ENCODE measurements at regions not wholly inside any gene's neighbourhood (a gene's known extent, or its start where the extent isn't known, plus 50 kb on each side); places are given as distances from the start of the nearest gene placed in this dataset.
A peak's percentile ranks its signal among the peaks of the same experiment; 100 is the strongest.
"Not testable (repeated sequence)": the region's sequence is repeated elsewhere in the genome, so short reads cannot be mapped to it uniquely, and the experiment has no call there.

DNA sequence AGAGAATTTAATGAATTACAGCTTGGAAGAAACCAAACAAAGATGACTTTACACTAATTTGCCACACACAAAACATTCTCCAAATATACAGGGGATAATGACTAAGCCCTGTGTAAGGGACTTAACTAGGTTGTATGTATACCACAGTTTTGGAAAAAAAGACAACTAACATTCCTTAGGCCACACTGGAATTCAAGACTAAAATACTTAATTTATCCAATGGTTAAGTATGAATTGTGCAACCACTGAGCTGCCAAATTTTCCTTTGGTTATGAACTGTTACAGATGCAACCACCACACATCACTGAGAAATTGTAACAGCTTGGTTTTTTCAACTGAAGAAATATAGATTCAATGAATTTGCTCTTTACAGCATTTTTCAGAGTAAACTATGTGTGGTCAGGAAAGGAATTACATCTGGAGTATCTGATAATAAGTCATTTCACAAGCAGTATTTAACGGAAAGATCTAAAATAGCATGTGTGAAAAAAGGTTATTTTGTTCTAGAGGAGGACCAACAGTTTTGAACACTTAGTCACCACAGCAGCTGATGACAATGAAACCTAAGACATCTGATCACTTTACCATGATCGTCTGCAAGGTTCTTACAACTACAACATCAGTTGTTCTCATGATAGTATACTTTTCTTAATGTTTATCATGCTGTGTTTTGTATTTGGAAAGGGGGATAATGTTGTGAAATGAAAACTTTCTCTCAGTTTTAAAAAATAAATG lies 318.8 kb downstream of the BCKDHB start:
- Mint-ChIP-seq H3K27me3 (ENCODE audit: insufficient read depth, unreplicated experiment) (no peaks in the 10 kb centered on the region), H3K27ac (ENCODE audit: low read depth, unreplicated experiment) (peak overlapping the region; percentile 79), H3K9me3 (ENCODE audit: unreplicated experiment) (peaks cover 19% of the 10 kb centered on the region), H3K36me3 (ENCODE audit: insufficient read depth, unreplicated experiment) (no peaks in the 10 kb centered on the region), H3K4me1 (ENCODE audit: insufficient read depth, unreplicated experiment) (peaks cover 6% of the 10 kb centered on the region), H3K4me3 (ENCODE audit: unreplicated experiment) (no peak overlapping the region)
- intact Hi-C loops (cut with micrococcal nuclease) = no loop called here
- ChIA-PET POLR2A (interaction anchor here (1.0 kb wide), 1 partner anchor 14 kb away, joined by 3 read pairs; no protein-coding TSS in a partner anchor), CTCF (interaction anchor here (1.2 kb wide), 1 partner anchor 12 kb away, joined by 3 read pairs; no protein-coding TSS in a partner anchor)
- no peak for DNase-seq (ENCODE audit: unreplicated experiment)
- TF ChIP-seq, protein P1, sequence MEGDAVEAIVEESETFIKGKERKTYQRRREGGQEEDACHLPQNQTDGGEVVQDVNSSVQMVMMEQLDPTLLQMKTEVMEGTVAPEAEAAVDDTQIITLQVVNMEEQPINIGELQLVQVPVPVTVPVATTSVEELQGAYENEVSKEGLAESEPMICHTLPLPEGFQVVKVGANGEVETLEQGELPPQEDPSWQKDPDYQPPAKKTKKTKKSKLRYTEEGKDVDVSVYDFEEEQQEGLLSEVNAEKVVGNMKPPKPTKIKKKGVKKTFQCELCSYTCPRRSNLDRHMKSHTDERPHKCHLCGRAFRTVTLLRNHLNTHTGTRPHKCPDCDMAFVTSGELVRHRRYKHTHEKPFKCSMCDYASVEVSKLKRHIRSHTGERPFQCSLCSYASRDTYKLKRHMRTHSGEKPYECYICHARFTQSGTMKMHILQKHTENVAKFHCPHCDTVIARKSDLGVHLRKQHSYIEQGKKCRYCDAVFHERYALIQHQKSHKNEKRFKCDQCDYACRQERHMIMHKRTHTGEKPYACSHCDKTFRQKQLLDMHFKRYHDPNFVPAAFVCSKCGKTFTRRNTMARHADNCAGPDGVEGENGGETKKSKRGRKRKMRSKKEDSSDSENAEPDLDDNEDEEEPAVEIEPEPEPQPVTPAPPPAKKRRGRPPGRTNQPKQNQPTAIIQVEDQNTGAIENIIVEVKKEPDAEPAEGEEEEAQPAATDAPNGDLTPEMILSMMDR (IDR thresholded peaks at IDR 0.05; ENCODE audit: unreplicated experiment) = no peak
- BruUV-seq (replicated peaks) = no TSS peak

DNA sequence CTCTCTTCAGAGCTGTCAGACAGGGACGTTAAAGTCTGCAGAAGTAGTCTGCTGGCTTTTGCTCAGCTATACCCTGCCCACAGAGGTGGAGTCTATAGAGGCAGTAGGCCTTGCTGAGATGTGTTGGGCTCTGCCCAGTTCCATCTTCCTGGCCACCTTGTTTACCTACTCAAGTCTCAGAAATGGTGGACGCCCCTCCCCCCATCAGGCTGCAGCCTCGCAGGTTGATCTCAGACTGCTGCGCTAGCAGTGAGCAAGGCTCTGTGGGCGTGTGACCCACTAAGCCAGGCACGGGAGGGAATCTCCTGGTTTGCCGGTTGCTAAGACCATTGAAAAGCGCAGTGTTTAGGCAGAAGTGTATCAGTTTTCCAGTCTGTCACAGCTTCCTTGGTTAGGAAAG lies 305.0 kb downstream of the BCKDHB start:
- no TSS peak for BruUV-seq (replicated peaks)
- Mint-ChIP-seq H3K4me1 (ENCODE audit: insufficient read depth, unreplicated experiment) (no peaks in the 10 kb centered on the region), H3K27ac (ENCODE audit: low read depth, unreplicated experiment) (no peak overlapping the region), H3K27me3 (ENCODE audit: insufficient read depth, unreplicated experiment) (no peaks in the 10 kb centered on the region), H3K36me3 (ENCODE audit: insufficient read depth, unreplicated experiment) (no peaks in the 10 kb centered on the region), H3K4me3 (ENCODE audit: unreplicated experiment) (no peak overlapping the region), H3K9me3 (ENCODE audit: unreplicated experiment) (peaks cover 23% of the 10 kb centered on the region)
- TF ChIP-seq, protein P1 (IDR thresholded peaks at IDR 0.05; ENCODE audit: unreplicated experiment) = no peak
- DNase-seq (ENCODE audit: unreplicated experiment) = no peak
- intact Hi-C loops (cut with micrococcal nuclease) = no loop called here
- ChIA-PET POLR2A (no interaction called here), CTCF (no interaction called here)

DNA sequence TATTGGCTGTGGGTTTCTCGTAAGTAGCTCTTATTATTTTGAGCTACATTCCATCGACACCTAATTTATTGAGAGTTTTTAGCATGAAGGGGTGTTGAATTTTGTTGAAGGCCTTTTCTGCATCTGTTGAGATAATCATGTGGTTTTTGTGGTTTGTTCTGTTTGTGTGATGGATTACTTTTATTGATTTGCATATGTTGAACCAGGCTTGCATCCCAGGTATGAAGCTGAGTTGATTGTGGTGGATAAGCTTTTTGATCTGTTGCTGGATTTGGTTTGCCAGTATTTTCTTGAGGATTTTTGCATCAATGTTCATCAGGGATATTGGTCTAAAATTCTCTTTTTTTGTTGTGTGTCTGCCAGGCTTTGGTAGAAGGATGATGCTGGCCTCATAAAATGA lies 301.5 kb downstream of the BCKDHB start:
- DNase-seq (ENCODE audit: unreplicated experiment); H3K27ac Mint-ChIP-seq (ENCODE audit: low read depth, unreplicated experiment); H3K36me3 Mint-ChIP-seq (ENCODE audit: insufficient read depth, unreplicated experiment); H3K4me3 Mint-ChIP-seq (ENCODE audit: unreplicated experiment); intact Hi-C loops (cut with micrococcal nuclease); H3K27me3 Mint-ChIP-seq (ENCODE audit: insufficient read depth, unreplicated experiment); BruUV-seq (replicated peaks); POLR2A ChIA-PET; H3K4me1 Mint-ChIP-seq (ENCODE audit: insufficient read depth, unreplicated experiment); CTCF ChIA-PET: not testable (repeated sequence)
- peaks cover 15% of the 10 kb centered on the region for H3K9me3 Mint-ChIP-seq (ENCODE audit: unreplicated experiment)

DNA sequence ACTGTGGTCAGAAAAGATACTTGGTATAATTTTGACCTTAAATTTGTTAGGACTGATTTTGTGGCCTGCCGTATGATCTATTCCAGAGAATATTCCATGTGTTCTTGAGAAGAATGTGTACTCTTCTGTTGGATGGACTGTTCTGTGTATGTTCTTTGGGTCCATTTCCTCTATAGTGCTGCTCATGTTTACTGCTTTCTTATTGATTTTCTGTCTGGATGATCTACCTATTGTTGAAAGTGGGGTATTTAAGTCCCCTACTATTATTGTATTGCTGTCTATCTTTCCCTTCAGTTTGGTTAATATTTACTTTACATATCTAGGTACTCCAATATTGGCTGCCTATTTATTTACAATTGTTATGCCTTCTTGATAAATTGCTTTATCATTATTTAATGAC lies 298.4 kb downstream of the BCKDHB start:
- Mint-ChIP-seq H3K4me1 (ENCODE audit: insufficient read depth, unreplicated experiment) (no peaks in the 10 kb centered on the region), H3K36me3 (ENCODE audit: insufficient read depth, unreplicated experiment) (no peaks in the 10 kb centered on the region), H3K4me3 (ENCODE audit: unreplicated experiment) (no peak overlapping the region), H3K27me3 (ENCODE audit: insufficient read depth, unreplicated experiment) (no peaks in the 10 kb centered on the region), H3K27ac (ENCODE audit: low read depth, unreplicated experiment) (no peak overlapping the region), H3K9me3 (ENCODE audit: unreplicated experiment) (peaks cover 7% of the 10 kb centered on the region)
- no TSS peak for BruUV-seq (replicated peaks)
- intact Hi-C loops (cut with micrococcal nuclease) = no loop called here
- POLR2A ChIA-PET = no interaction called here
- no peak for DNase-seq (ENCODE audit: unreplicated experiment)
- TF ChIP-seq, protein P1 (IDR thresholded peaks at IDR 0.05; ENCODE audit: unreplicated experiment) = no peak
- CTCF ChIA-PET = no interaction called here

DNA sequence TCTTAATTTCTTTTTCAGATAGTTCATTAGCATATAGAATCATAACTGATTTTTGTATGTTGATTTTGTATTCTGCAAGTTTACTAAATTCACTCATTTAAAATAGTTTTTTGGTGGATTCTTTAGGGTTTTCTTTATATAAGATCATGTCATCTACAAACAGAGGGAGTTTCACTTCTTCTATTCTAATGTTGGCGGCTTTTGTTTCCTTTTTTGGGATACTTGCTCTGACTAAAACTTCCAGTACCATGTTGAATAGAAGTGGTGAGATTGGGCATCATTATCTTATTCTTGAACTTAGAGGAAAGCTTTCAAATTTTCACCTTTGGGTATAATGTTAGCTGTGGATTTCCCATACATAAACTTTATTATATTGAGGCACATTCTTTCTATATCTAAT lies 296.9 kb downstream of the BCKDHB start:
- ChIA-PET CTCF (no interaction called here), POLR2A (no interaction called here)
- H3K4me1 Mint-ChIP-seq (ENCODE audit: insufficient read depth, unreplicated experiment) = no peaks in the 10 kb centered on the region
- H3K27ac Mint-ChIP-seq (ENCODE audit: low read depth, unreplicated experiment) = no peak overlapping the region
- no peaks in the 10 kb centered on the region for H3K9me3 Mint-ChIP-seq (ENCODE audit: unreplicated experiment)
- no peak overlapping the region for H3K4me3 Mint-ChIP-seq (ENCODE audit: unreplicated experiment)
- no TSS peak for BruUV-seq (replicated peaks)
- intact Hi-C loops (cut with micrococcal nuclease) = no loop called here
- DNase-seq (ENCODE audit: unreplicated experiment) = no peak
- no peaks in the 10 kb centered on the region for H3K27me3 Mint-ChIP-seq (ENCODE audit: insufficient read depth, unreplicated experiment)
- TF ChIP-seq, protein P1 (IDR thresholded peaks at IDR 0.05; ENCODE audit: unreplicated experiment) = no peak
- no peaks in the 10 kb centered on the region for H3K36me3 Mint-ChIP-seq (ENCODE audit: insufficient read depth, unreplicated experiment)

Data from MCF 10A (cell line).